Breast epithelium (tissue), 3 donors: ENCODE measurements at regions not wholly inside any gene's neighbourhood (a gene's known extent, or its start where the extent isn't known, plus 50 kb on each side); places are given as distances from the start of the nearest gene placed in this dataset.

Source experiments
- POLR2A ChIP-seq: fragments of 450-650 bp; IDR thresholded peaks from one replicate; pipeline ENCODE4 v1.6.1; 2016; ENCODE audit warnings: antibody characterized with exemption, mild to moderate bottlenecking, moderate library complexity
- POLR2AphosphoS5 ChIP-seq, 3 donors: sonication (generic); formaldehyde crosslinking; IDR thresholded peaks; one replicate each; pipeline ENCODE4 v1.6.1; 2017; ENCODE audit warnings: antibody characterized with exemption in 3 of 3
- TF ChIP-seq, protein P1 (sequence below), 3 donors: fragments of 450-650 bp; IDR thresholded peaks; one replicate each; pipeline ENCODE4 v1.5.1; 2016 to 2017; ENCODE audit warnings: antibody characterized with exemption in 3 of 3, mild to moderate bottlenecking in 3 of 3, moderate library complexity in 3 of 3

DNA sequence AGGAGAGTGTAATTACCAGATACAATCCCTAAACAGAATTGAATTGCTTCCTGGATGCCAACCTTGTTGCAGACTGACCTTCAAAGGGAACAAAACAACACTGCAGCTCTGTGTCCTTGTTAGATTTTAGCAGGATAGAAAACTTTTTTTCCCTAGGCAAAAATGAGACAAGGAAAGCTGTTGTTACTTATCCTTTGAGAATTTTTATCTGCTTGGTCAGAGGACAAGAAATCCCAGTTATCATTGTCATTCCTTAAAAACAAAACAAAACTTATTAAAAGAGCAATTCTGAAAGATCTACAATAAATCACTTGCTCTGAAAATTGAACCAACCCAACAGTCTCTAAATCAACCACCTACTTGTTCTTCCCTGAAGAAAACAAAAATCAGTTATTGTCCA is 652.6 kb downstream of the REEP3 start:
- no peak for TF ChIP-seq POLR2A
- TF ChIP-seq, protein P1, sequence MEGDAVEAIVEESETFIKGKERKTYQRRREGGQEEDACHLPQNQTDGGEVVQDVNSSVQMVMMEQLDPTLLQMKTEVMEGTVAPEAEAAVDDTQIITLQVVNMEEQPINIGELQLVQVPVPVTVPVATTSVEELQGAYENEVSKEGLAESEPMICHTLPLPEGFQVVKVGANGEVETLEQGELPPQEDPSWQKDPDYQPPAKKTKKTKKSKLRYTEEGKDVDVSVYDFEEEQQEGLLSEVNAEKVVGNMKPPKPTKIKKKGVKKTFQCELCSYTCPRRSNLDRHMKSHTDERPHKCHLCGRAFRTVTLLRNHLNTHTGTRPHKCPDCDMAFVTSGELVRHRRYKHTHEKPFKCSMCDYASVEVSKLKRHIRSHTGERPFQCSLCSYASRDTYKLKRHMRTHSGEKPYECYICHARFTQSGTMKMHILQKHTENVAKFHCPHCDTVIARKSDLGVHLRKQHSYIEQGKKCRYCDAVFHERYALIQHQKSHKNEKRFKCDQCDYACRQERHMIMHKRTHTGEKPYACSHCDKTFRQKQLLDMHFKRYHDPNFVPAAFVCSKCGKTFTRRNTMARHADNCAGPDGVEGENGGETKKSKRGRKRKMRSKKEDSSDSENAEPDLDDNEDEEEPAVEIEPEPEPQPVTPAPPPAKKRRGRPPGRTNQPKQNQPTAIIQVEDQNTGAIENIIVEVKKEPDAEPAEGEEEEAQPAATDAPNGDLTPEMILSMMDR (IDR thresholded peaks at IDR 0.05), result no peak
- no peak for TF ChIP-seq POLR2AphosphoS5 (IDR thresholded peaks at IDR 0.05)
